ENCODE measurements at regions not wholly inside any gene's neighbourhood (a gene's known extent, or its start where the extent isn't known, plus 50 kb on each side); places are given as distances from the start of the nearest gene placed in this dataset.

DNA sequence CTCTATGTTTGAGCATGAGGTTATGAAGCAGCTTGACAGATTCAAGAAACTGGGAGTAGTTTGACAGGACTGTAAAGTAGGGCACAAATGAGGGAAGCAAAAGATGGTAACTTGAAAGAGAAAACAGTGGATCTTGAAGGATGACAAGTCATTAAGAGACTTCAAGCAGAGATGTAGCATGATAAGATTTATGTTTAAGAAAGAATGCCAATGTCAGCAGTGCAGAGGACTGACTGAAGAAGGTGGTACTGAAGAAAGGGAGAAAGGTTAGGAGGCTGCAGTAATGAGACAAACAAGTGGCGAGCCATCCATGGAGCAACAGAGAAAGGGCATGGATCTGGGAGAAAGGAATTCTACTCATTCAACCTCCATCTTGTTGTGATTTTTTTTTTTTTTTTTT, 120.2 kb upstream of the RAP1B start:
- no peak for TF ChIP-seq POLR2A (IDR thresholded peaks at IDR 0.05)
- TF ChIP-seq, protein P1, sequence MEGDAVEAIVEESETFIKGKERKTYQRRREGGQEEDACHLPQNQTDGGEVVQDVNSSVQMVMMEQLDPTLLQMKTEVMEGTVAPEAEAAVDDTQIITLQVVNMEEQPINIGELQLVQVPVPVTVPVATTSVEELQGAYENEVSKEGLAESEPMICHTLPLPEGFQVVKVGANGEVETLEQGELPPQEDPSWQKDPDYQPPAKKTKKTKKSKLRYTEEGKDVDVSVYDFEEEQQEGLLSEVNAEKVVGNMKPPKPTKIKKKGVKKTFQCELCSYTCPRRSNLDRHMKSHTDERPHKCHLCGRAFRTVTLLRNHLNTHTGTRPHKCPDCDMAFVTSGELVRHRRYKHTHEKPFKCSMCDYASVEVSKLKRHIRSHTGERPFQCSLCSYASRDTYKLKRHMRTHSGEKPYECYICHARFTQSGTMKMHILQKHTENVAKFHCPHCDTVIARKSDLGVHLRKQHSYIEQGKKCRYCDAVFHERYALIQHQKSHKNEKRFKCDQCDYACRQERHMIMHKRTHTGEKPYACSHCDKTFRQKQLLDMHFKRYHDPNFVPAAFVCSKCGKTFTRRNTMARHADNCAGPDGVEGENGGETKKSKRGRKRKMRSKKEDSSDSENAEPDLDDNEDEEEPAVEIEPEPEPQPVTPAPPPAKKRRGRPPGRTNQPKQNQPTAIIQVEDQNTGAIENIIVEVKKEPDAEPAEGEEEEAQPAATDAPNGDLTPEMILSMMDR (IDR thresholded peaks at IDR 0.05 in 4 of 5, conservative IDR thresholded peaks at IDR 0.05 in 1 of 5), result no peak
